ENCODE measurements at regions not wholly inside any gene's neighbourhood (a gene's known extent, or its start where the extent isn't known, plus 50 kb on each side); places are given as distances from the start of the nearest gene placed in this dataset.

DNA sequence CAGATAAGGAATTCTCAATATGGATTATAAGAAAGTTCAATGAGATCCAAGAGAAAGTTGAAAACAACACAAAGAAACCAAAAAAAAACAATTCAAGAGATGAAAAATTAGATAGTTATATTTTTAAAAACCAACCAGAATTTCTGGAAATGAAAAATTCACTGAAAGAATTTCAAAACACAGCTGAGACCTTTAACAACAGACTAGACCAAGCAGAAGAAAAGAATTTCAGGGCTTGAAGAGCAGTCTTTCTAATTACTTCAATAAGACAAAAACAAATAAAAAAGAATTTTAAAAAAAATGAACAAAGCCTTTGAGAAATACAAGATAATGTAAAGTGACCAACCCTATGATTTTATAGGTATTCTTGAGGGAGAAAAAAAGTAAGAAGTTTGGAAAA is 155.4 kb downstream of the ZMAT3 start:
- no peak overlapping the region for H3K4me3 ChIP-seq
- H3K9me3 ChIP-seq, result peaks cover 0 to 26% (median 7%) of the 10 kb centered on the region in 3 donors
- TF ChIP-seq, protein P1, sequence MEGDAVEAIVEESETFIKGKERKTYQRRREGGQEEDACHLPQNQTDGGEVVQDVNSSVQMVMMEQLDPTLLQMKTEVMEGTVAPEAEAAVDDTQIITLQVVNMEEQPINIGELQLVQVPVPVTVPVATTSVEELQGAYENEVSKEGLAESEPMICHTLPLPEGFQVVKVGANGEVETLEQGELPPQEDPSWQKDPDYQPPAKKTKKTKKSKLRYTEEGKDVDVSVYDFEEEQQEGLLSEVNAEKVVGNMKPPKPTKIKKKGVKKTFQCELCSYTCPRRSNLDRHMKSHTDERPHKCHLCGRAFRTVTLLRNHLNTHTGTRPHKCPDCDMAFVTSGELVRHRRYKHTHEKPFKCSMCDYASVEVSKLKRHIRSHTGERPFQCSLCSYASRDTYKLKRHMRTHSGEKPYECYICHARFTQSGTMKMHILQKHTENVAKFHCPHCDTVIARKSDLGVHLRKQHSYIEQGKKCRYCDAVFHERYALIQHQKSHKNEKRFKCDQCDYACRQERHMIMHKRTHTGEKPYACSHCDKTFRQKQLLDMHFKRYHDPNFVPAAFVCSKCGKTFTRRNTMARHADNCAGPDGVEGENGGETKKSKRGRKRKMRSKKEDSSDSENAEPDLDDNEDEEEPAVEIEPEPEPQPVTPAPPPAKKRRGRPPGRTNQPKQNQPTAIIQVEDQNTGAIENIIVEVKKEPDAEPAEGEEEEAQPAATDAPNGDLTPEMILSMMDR (IDR thresholded peaks at IDR 0.05), result no peak
- H3K27ac ChIP-seq, result no peak overlapping the region
- H3K36me3 ChIP-seq, result no peaks in the 10 kb centered on the region
- DNase-seq, result no peak
- intact Hi-C loops (cut with DNase I; ENCODE audit: low total_unique reads), result no loop called here
- H3K27me3 ChIP-seq, result no peaks in the 10 kb centered on the region
- H3K4me1 ChIP-seq, result no peaks in the 10 kb centered on the region

DNA sequence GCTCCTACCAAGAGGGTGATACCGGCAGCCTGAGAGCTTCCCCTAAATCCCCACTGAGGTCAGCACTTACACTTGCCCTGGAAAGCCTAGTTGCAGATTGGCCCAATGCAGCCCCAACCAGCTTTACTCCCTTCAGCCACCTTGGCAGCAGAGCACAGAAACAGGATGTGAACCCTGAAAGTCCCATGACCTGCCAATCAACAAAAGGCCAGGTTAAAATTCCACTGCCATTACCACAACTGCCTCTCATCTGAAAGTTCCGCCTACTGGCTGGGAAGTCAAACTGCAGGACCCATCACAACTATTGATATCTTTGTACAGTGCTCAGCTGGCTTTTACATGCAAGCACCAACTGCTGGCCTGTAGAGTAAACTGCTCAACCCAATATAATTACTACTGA is 156.2 kb downstream of the ZMAT3 start:
- Histone ChIP-seq H3K27me3 (no peaks in the 10 kb centered on the region), H3K36me3 (no peaks in the 10 kb centered on the region), H3K4me3 (no peak overlapping the region), H3K4me1 (no peaks in the 10 kb centered on the region), H3K27ac (no peak overlapping the region), H3K9me3 (peaks cover 0 to 26% (median 7%) of the 10 kb centered on the region in 3 donors)
- no peak for DNase-seq
- intact Hi-C loops (cut with DNase I; ENCODE audit: low total_unique reads), result no loop called here
- TF ChIP-seq, protein P1 (IDR thresholded peaks at IDR 0.05), result no peak

DNA sequence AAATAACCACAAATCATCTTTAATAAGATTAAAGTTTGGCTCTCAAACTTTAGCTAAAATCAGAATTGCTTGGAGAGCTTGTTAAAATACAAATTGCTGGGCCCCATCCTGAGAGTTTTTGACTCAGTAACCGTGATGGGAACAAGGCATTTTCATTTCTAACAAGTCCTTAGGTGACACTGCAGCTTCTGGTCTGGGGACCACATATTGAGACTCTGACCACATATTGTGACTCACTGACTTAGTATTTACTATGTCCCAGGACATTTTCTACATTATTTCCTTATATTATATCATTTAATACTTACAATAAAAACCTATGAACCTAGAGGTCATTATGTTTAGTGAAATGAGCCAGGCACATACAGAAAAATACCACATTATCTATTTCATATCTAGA is 164.5 kb downstream of the ZMAT3 start:
- no peak overlapping the region for H3K27ac ChIP-seq

DNA sequence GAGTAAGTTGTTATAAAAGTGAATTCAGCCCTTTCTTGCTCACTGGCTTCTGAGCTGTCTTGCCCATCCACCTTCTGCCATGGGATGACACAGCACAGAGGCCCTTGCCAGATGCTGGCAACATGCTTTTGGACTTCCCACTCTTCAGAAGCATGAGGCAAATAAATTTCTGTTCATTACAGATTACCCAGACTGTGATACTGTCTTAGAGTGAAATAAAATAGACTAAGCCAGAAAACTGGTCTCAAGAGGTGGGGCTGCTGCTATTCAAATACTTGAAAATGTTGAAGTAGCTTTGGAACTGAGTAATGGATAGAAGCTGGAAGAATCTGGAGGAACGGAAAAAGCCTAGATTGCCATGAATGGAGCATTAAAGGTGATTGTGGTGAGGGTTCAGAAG is 170.4 kb downstream of the ZMAT3 start:
- DNase-seq, result no peak
- intact Hi-C loops (cut with DNase I; ENCODE audit: low total_unique reads), result no loop called here
- TF ChIP-seq, protein P1 (IDR thresholded peaks at IDR 0.05), result no peak
- Histone ChIP-seq H3K27me3 (no peaks in the 10 kb centered on the region), H3K27ac (no peak overlapping the region), H3K4me3 (no peak overlapping the region), H3K36me3 (no peaks in the 10 kb centered on the region), H3K4me1 (peaks cover 0 to 4% (median 0%) of the 10 kb centered on the region in 4 donors), H3K9me3 (no peaks in the 10 kb centered on the region)

More for the DNA sequence above, 164.5 kb downstream of the ZMAT3 start:
- Histone ChIP-seq H3K9me3 (no peaks in the 10 kb centered on the region), H3K27me3 (no peaks in the 10 kb centered on the region), H3K4me1 (no peaks in the 10 kb centered on the region), H3K36me3 (no peaks in the 10 kb centered on the region), H3K4me3 (no peak overlapping the region)
- no peak for DNase-seq
- TF ChIP-seq, protein P1 (IDR thresholded peaks at IDR 0.05), result no peak
- intact Hi-C loops (cut with DNase I; ENCODE audit: low total_unique reads), result no loop called here

DNA sequence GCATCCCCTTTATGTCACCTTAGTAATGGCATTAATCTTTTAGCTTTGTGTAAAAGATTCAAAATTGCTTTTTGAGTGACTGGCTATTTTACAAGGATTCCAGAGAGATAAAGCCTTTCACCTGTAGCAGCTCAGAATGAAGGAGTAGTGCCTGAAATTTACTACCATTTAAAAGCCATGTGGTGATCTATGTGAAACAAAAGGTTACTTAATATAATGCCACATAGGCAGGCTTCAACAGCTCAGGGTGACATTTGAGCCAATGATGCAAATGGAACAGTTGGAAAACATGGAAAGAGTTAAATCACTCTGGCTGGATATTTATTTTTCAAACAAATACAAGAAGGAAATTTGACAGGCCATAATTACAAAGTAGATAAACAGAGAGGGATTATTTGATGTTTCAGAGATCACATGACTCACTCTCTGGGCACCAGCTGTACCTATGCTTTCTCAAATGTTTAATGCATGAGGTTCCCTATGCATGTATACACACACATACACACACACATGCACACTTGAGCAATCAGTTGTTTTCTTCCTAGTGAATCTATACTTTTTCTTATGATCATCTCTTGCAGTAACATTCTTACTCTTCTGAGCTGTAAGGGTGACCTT is 171.5 kb downstream of the ZMAT3 start:
- no peak for DNase-seq
- Histone ChIP-seq H3K4me3 (no peak overlapping the region), H3K27ac (no peak overlapping the region), H3K36me3 (no peaks in the 10 kb centered on the region), H3K4me1 (peaks cover 0 to 4% (median 0%) of the 10 kb centered on the region in 4 donors), H3K27me3 (no peaks in the 10 kb centered on the region), H3K9me3 (no peaks in the 10 kb centered on the region)
- intact Hi-C loops (cut with DNase I; ENCODE audit: low total_unique reads), result no loop called here
- TF ChIP-seq, protein P1 (IDR thresholded peaks at IDR 0.05), result no peak
